ENCODE measurements at regions not wholly inside any gene's neighbourhood (a gene's known extent, or its start where the extent isn't known, plus 50 kb on each side); places are given as distances from the start of the nearest gene placed in this dataset.

GRCh38 chr3:146929696-146930095 lies 324.6 kb upstream of the PLSCR5 start:
- Mint-ChIP-seq H3K4me1 (peaks cover 5% of the 10 kb centered on the region; the same call in 2 of the 3 replicates), H3K4me3 (no peak overlapping the region), H3K27ac (no peak overlapping the region), H3K27me3 (ENCODE audit: insufficient read depth, low read depth, poor library complexity) (peaks cover 2% of the 10 kb centered on the region), H3K9me3 (no peaks in the 10 kb centered on the region), H3K36me3 (ENCODE audit: low read depth) (no peaks in the 10 kb centered on the region)
- no peaks in the 10 kb centered on the region for H3K27me3 ChIP-seq (ENCODE audit: insufficient read depth)
- no peaks in the 10 kb centered on the region for H3K9me2 ChIP-seq (ENCODE audit: insufficient read depth)
- no peak for TF ChIP-seq ZNF331 (CRISPR knock-in tag; IDR thresholded peaks at IDR 0.05; ENCODE audit: low read depth)
- no peak for TF ChIP-seq CREB1 (CRISPR knock-in tag; IDR thresholded peaks at IDR 0.05; ENCODE audit: low read depth)
- no peak for TF ChIP-seq ZNF114 (CRISPR knock-in tag; IDR thresholded peaks at IDR 0.05)
- no peak for TF ChIP-seq EZH2phosphoT487 (IDR thresholded peaks at IDR 0.05; ENCODE audit: unreplicated experiment)
- no peak for TF ChIP-seq ZNF462 (CRISPR knock-in tag; IDR thresholded peaks at IDR 0.05)
- TF ChIP-seq POLR2AphosphoS5 (IDR thresholded peaks at IDR 0.05; ENCODE audit: low read depth) = no peak
- TF ChIP-seq ETS1 (IDR thresholded peaks at IDR 0.05) = no peak
- TF ChIP-seq REST (IDR thresholded peaks at IDR 0.05; ENCODE audit: unreplicated experiment) = no peak
- TF ChIP-seq NANOG (IDR thresholded peaks at IDR 0.05; ENCODE audit: borderline replicate concordance) = no peak
- no peak for TF ChIP-seq EZH2 (IDR thresholded peaks at IDR 0.05; ENCODE audit: low read depth, unreplicated experiment)
- no peak for TF ChIP-seq STAT1 (IDR thresholded peaks at IDR 0.05; ENCODE audit: unreplicated experiment)
- TF ChIP-seq JUNB (IDR thresholded peaks at IDR 0.05; ENCODE audit: unreplicated experiment) = no peak
- no peak overlapping the region for H3K4me3 ChIP-seq
- no peak for DNase-seq (ENCODE audit: low spot score)
- no peaks in the 10 kb centered on the region for H4K20me1 ChIP-seq (replicated peaks; ENCODE audit: insufficient read depth)
- H3K4me2 ChIP-seq = no peak overlapping the region
- no peaks in the 10 kb centered on the region for H3K36me3 ChIP-seq (ENCODE audit: insufficient read depth)
- no peak overlapping the region for H3K27ac ChIP-seq (ENCODE audit: low read depth)
- H3K4me1 ChIP-seq (ENCODE audit: insufficient read depth) = no peaks in the 10 kb centered on the region
- ATAC-seq = no peak
- no peak overlapping the region for H2AFZ ChIP-seq
- H3K79me2 ChIP-seq (replicated peaks; ENCODE audit: insufficient read depth) = no peaks in the 10 kb centered on the region
- H3F3A ChIP-seq (replicated peaks; ENCODE audit: low read depth) = no peaks in the 10 kb centered on the region
